Fibroblast of peridontal ligament (primary cell): ENCODE measurements at regions not wholly inside any gene's neighbourhood (a gene's known extent, or its start where the extent isn't known, plus 50 kb on each side); places are given as distances from the start of the nearest gene placed in this dataset.
"Not testable (repeated sequence)": the region's sequence is repeated elsewhere in the genome, so short reads cannot be mapped to it uniquely, and the experiment has no call there.

Experiments used
- DNase-seq: peaks from one replicate; pipeline ENCODE4 v3.0.0-alpha.2; 2010; ENCODE audit errors: extremely low read depth

- no peak for DNase-seq
Observed at GRCh38 chrX:115357326-115358120, 68.0 kb downstream of the LUZP4 start.

DNA sequence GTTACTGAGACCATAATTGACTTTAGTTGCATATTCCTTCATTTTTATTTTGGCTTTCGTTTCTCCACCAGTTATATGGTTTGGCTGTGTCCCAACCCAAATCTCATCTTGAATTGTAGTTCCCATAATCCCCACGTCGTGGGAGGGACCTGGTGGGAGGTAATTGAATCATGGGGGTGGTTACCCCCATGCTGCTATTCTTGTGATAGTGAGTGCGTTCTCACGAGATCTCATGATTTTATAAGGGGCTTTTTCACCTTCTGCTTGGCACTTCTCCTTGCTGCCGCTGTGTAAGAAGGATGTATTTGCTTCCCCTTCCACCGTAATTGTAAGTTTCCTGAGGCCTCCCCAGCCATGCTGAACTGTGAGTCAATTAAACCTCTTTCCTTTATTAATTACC is 70.0 kb downstream of the LUZP4 start:
- DNase-seq, result not testable (repeated sequence)

GRCh38 chrX:115360220-115360781 is 70.8 kb downstream of the LUZP4 start:
- peak; percentile 46 for DNase-seq

GRCh38 chrX:115362334-115363095 is 73.0 kb downstream of the LUZP4 start:
- DNase-seq, result peak; percentile 77

- no peak for DNase-seq
Observed at GRCh38 chrX:115363372-115363771, 73.9 kb downstream of the LUZP4 start.

DNA sequence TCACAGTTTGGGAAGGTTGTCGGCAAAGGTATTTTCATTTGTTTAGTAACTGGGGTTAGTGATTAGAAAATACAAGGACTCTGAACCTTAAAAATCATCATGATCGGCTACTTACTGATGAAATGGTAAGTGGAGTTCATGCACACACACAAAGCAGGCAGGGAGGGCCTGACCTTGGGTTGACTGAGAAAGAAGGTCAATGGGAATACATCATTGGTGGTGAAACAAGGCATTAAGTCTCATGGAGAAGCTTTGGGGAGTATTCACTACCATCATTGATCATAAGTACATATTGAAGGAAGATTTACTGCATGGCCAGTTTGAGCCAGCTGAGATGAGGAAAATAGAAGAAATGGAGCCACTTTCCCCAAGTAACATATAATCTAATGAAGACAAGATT is 74.4 kb downstream of the LUZP4 start:
- DNase-seq, result no peak

DNA sequence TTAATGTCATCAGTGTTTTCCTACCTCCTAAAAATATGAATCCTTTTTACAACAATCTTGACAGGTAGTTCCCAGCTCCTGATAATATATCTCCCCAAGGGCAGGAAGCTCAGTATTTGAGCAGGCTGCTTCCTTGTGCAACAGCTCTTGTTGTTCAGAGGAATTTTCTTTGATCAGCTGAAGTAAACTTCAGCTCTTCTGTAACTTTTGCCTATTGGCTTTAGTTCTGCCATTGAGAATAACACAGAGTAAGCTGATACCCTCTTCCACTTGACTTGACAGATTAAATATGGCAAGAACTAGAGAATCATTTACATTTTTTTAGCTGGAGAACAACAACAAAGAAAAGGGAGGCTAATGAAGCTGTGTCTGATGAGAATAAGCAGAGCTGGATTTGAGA is 75.2 kb downstream of the LUZP4 start:
- DNase-seq, result peak; percentile 54

- DNase-seq, result no peak
Observed at GRCh38 chrX:115366535-115366934, 77.0 kb downstream of the LUZP4 start.

GRCh38 chrX:115367455-115367854 is 77.9 kb downstream of the LUZP4 start:
- peak; percentile 76 for DNase-seq

GRCh38 chrX:115367951-115368350 is 78.4 kb downstream of the LUZP4 start:
- peak; percentile 29 for DNase-seq

DNA sequence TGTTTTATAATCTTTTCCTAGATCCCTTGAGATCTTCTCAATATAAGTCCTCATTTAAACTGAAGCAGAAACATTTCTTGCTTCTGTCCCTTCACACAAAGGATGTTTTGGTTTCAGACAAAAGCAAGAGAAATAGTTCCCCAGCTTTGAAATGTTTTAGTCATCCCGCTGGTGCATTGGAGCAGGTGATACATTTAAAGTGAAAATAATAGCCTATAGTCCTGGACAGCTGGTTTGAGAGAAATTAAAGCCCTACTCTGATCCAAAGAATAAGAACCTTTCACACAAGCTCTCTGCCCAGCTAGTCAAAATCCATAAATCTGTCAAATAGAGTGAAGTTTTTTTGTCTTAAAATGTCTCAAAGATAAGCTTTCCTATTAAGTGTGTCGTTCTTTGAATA is 79.4 kb downstream of the LUZP4 start:
- DNase-seq, result no peak

DNA sequence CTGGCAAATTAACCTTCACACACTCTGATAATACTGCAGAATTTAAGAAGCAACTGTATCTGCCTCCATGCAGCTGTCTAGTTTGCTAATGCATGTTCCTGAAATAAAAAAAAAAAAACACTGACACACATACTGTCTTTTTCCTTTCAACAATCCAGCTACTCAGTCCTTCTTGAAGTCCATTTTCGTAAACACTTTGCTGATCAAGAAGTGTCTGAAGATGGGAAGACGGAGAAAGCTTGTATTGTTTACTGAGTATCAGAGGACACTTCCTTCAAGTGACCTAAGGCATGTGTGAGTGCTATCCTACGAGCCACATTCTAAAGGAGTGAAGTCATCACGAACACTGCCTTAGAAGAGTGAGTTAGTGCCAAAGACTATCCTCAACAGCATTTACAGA is 82.6 kb downstream of the LUZP4 start:
- DNase-seq, result peak; percentile 74

DNA sequence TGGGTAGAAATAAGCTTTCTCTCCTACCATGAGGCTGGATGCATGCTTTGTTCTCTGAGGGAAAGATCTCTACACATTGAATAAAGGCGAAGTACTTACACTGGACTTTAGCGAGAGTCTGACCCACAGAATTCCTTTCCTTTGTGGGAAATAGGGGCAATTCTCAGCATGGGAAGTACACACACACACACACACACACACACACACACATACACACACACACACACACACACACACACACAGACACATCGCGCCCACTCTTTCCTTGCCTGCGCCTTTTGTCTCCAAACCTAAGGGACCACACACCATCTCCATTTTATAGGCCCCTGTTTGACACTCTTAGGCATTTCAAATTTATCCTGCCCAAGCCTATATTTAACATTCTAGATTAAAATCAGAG is 83.8 kb downstream of the LUZP4 start:
- no peak for DNase-seq

GRCh38 chrX:115378471-115378870 is 89.0 kb downstream of the LUZP4 start:
- peak; percentile 73 for DNase-seq

DNA sequence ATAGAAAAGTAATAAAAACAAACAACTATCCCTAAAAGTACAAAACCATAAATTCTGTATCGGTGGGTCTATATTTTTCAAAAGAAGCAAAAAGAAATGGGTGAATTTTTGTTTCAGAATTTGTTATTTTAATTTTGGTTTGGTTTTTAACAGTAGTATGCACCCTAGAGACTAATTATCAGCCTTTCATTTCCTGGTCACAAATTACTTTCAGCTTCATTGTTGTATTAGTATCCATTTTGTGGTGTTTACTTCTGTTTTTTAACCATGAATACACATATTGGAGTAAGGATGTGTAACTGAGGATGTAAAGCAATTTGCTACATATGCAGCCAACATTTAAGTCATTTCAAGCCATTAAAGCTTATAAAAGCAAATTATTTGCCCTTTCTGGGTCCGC is 97.8 kb downstream of the LUZP4 start:
- DNase-seq, result no peak

- no peak for DNase-seq
Observed at GRCh38 chrX:115388879-115389278, 99.4 kb downstream of the LUZP4 start.

DNA sequence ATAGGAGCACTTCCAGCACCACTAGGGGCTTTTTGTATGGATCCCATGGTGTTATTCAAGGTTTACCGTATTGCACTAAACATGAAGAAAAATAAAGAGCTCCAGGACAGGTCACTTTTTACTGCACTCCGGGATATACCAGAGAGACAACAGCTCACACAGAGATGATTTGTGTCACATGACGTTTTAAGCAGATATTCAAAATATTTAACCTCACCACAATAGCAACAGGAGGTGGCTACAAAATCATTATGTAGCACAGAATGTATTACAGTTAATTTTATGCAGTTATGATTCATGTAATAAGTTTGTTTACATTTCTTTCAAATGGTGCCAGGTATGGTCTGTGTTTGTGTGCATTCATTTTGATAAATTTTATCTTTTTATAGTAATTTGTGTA is 100.6 kb downstream of the LUZP4 start:
- no peak for DNase-seq

GRCh38 chrX:115392031-115392430 is 102.5 kb downstream of the LUZP4 start:
- DNase-seq, result no peak

DNA sequence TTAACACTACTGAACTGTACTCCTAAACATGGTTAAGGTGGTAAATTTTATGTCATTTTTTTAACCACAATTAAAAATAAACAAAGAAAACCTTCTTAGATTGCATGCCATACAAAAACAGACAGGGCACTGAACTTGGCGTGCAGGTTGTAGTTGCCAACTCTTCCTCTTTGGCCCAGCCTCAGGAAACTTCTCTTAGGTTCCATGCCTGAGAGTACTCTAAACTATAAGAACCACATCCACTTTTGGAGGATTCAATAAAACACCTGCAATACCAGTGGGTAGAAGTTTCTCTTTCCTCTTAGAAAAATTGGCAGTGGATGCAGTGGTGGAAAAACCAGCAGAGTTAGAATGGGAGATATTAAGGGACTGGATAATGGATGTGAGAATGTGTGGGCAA is 103.4 kb downstream of the LUZP4 start:
- no peak for DNase-seq

GRCh38 chrX:115393271-115393670 is 103.8 kb downstream of the LUZP4 start:
- DNase-seq, result peak; percentile 48

DNA sequence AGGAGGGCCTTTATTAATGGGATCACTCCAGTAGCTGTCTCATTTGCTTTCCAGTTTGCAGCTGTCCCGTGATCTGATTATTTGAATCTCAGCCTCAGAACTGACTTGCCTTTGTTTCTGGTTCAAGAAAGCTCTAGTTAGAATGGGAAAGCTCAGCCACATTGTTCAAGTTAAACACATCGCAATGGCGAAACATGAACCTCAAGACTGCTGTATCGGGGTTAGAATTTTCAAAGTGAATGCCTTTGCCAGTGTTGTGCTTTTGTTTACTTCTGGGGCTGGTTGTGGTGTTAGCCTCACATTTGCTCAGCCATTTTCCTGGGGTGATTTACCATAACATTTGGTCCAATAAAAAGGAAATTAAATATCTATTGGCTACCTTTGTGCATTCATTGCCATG is 105.3 kb downstream of the LUZP4 start:
- not testable (repeated sequence) for DNase-seq

DNA sequence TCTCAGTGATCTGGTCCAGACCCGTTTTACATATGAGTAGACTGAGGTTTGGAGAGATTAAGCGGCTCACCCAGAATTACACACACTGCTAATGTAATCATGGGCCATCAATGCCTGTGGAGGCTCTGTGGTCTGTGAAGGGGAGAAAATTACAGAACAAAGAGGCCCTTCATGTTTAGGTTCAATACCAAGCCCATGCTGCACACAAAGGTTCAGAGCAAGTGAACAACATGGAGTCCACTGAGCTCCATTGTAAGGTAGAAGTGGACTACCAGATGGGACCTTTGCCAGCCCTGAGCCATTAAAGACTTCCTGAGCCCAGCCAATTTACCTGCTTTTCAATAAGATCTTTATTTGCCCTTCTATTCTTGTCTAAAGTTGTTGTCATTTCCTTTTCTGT is 109.8 kb downstream of the LUZP4 start:
- no peak for DNase-seq

- DNase-seq, result no peak
Observed at GRCh38 chrX:115400960-115401359, 111.4 kb downstream of the LUZP4 start.
